NB4 (cell line): ENCODE measurements at regions not wholly inside any gene's neighbourhood (a gene's known extent, or its start where the extent isn't known, plus 50 kb on each side); places are given as distances from the start of the nearest gene placed in this dataset.
"Not testable (repeated sequence)": the region's sequence is repeated elsewhere in the genome, so short reads cannot be mapped to it uniquely, and the experiment has no call there.

Experiments
- MYC ChIP-seq: IDR thresholded peaks from 2 replicates; pipeline ENCODE4 v1.6.1; 2011; ENCODE audit warnings: low read depth, low read length
- POLR2A ChIP-seq: IDR thresholded peaks from 2 replicates; pipeline ENCODE4 v1.6.1; 2011; ENCODE audit warnings: mild to moderate bottlenecking; ENCODE audit not compliant: insufficient read length; ENCODE audit errors: extremely low read depth
- TF ChIP-seq, protein P1 (sequence below): IDR thresholded peaks from one replicate; pipeline ENCODE4 v1.5.1; 2012; ENCODE audit warnings: low read depth, low read length
- TF ChIP-seq, protein P2 (sequence below): IDR thresholded peaks from 2 replicates; pipeline ENCODE4 v1.6.1; 2011; ENCODE audit warnings: low read depth, low read length

DNA sequence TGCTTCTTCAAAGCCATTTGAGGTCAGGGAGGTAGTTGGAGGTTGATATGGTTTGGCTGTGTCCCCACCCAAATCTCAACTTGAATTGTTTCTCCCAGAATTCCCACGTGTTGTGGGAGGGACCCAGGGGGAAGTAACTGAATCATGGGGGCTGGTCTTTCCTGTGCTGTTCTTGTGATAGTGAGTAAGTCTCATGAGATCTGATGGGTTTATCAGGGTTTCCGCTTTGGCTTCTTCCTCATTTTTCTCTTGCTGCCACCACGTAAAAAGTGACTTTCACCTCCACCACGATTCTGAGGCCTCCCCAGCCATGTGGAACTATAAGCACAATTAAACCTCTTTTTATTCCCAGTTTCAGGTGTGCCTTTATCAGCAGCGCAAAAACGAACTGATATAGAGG, 62.5 kb upstream of the NFE2L3 start:
- TF ChIP-seq, protein P1, sequence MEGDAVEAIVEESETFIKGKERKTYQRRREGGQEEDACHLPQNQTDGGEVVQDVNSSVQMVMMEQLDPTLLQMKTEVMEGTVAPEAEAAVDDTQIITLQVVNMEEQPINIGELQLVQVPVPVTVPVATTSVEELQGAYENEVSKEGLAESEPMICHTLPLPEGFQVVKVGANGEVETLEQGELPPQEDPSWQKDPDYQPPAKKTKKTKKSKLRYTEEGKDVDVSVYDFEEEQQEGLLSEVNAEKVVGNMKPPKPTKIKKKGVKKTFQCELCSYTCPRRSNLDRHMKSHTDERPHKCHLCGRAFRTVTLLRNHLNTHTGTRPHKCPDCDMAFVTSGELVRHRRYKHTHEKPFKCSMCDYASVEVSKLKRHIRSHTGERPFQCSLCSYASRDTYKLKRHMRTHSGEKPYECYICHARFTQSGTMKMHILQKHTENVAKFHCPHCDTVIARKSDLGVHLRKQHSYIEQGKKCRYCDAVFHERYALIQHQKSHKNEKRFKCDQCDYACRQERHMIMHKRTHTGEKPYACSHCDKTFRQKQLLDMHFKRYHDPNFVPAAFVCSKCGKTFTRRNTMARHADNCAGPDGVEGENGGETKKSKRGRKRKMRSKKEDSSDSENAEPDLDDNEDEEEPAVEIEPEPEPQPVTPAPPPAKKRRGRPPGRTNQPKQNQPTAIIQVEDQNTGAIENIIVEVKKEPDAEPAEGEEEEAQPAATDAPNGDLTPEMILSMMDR: not testable (repeated sequence)
- TF ChIP-seq, protein P2, sequence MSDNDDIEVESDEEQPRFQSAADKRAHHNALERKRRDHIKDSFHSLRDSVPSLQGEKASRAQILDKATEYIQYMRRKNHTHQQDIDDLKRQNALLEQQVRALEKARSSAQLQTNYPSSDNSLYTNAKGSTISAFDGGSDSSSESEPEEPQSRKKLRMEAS: not testable (repeated sequence)
- TF ChIP-seq POLR2A, MYC: not testable (repeated sequence)
